ENCODE measurements at regions not wholly inside any gene's neighbourhood (a gene's known extent, or its start where the extent isn't known, plus 50 kb on each side); places are given as distances from the start of the nearest gene placed in this dataset.

DNA sequence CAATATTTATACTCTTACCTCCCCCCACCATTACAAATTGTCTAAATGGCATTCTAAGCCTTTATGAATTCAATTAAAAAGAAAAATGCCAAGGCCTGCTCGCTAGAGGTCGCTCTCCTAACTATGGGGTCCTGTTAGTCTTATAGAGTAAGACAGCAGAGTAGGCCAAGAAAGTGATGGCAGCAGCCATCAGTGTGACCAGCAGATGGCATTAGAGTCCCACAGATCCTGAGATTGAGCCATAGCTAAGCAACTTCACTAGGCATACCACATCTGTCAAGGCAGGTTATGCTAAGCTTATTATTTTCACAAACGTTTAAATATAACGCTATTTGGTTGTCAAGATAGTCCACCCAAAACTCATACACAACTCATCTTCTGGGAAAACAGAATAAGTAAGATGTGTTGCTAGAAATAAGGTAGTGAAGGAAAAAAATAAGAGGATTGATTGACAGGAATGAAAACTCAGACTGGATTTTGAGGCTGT lies 57.6 kb upstream of the SCAF8 start:
- TF ChIP-seq GATA3 (IDR thresholded peaks at IDR 0.05; ENCODE audit: low read depth, low read length) (no peak), GATA2 (IDR thresholded peaks at IDR 0.05; ENCODE audit: low read depth, low read length) (no peak; the same call in 1 of the 2 replicates)

DNA sequence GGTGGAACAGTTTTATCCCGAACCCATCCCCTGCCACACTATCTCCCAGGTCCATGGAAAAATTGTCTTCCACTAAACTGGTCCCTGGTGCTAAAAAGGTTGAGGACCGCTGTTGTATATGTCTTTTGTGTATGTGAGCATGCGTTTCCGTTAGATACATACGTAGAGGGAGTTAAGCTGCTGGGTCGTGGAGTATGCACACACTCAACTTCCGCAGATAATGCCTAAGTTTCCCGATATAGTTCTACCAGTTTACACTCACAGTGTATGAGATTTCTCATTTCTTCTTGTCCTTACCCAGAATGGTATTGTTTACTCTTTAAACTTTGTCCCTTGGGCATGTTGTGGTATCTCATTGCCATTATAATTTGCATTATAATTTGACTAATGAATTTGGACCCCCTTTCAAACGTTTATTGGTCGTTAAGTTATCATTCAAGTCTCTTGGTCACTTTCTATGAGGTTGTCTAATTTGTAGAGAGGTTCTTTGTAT lies 50.5 kb upstream of the SCAF8 start:
- TF ChIP-seq GATA2 (IDR thresholded peaks at IDR 0.05; ENCODE audit: low read depth, low read length) (no peak), GATA3 (IDR thresholded peaks at IDR 0.05; ENCODE audit: low read depth, low read length) (no peak)
